Neural progenitor cell (in vitro differentiated cells): ENCODE measurements at regions not wholly inside any gene's neighbourhood (a gene's known extent, or its start where the extent isn't known, plus 50 kb on each side); places are given as distances from the start of the nearest gene placed in this dataset.

ENCODE experiments used
- EZH2 ChIP-seq: fragments of 200-600 bp; sonication (generic); IDR thresholded peaks from 2 replicates; pipeline ENCODE4 v1.6.1; 2017; ENCODE audit warnings: antibody characterized with exemption, mild to moderate bottlenecking, moderate library complexity
- EZH2phosphoT487 ChIP-seq: fragments of 200-600 bp; sonication (generic); IDR thresholded peaks from 2 replicates; pipeline ENCODE4 v1.6.1; 2017; ENCODE audit warnings: antibody characterized with exemption
- TF ChIP-seq, protein P1 (sequence below): fragments of 200-600 bp; sonication (generic); IDR thresholded peaks from 2 replicates; pipeline ENCODE4 v1.5.1; 2017; ENCODE audit warnings: antibody characterized with exemption, mild to moderate bottlenecking

DNA sequence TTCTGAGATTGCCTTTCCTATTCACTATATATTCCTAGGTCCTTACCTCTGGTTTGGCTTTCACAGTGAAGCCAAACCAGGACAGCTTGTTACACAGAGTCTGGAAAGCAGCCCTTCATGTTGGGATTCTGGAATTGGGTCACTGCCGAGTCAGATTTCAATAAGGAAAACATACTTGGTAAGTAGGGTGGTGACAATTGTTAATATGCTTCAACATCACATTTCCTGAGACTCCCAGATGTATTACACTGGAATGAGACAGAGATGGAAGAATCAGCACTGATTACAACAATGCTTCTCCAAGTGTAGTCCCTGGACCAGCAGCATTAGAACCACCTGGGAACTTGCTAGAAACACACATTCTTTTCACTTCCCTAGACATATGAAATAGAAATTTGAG lies 268.9 kb upstream of the SEMA3C start:
- TF ChIP-seq, protein P1, sequence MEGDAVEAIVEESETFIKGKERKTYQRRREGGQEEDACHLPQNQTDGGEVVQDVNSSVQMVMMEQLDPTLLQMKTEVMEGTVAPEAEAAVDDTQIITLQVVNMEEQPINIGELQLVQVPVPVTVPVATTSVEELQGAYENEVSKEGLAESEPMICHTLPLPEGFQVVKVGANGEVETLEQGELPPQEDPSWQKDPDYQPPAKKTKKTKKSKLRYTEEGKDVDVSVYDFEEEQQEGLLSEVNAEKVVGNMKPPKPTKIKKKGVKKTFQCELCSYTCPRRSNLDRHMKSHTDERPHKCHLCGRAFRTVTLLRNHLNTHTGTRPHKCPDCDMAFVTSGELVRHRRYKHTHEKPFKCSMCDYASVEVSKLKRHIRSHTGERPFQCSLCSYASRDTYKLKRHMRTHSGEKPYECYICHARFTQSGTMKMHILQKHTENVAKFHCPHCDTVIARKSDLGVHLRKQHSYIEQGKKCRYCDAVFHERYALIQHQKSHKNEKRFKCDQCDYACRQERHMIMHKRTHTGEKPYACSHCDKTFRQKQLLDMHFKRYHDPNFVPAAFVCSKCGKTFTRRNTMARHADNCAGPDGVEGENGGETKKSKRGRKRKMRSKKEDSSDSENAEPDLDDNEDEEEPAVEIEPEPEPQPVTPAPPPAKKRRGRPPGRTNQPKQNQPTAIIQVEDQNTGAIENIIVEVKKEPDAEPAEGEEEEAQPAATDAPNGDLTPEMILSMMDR = no peak
- TF ChIP-seq EZH2 = no peak
- TF ChIP-seq EZH2phosphoT487 = no peak
